Activated naive CD8-positive, alpha-beta T cell treated with anti-CD3 and anti-CD28 coated beads for 36 hours (primary cell): ENCODE measurements at regions not wholly inside any gene's neighbourhood (a gene's known extent, or its start where the extent isn't known, plus 50 kb on each side); places are given as distances from the start of the nearest gene placed in this dataset.
"Not testable (repeated sequence)": the region's sequence is repeated elsewhere in the genome, so short reads cannot be mapped to it uniquely, and the experiment has no call there.

Experiments used
- DNase-seq: peaks from one replicate; pipeline ENCODE4 v3.0.0; 2021
- H3K27ac Mint-ChIP-seq: one replicate; pipeline ENCODE4 v1.8.0; 2022; ENCODE audit warnings: mild to moderate bottlenecking, moderate library complexity, mixed read lengths
- H3K27me3 Mint-ChIP-seq: one replicate; pipeline ENCODE4 v1.8.0; 2022; ENCODE audit warnings: mild to moderate bottlenecking, mixed read lengths
- H3K36me3 Mint-ChIP-seq: one replicate; pipeline ENCODE4 v1.8.0; 2021; ENCODE audit warnings: mild to moderate bottlenecking, mixed read lengths
- H3K4me1 Mint-ChIP-seq: one replicate; pipeline ENCODE4 v1.8.0; 2021; ENCODE audit warnings: mixed read lengths
- H3K4me3 Mint-ChIP-seq: one replicate; pipeline ENCODE4 v1.8.0; 2022; ENCODE audit warnings: mild to moderate bottlenecking, moderate library complexity, mixed read lengths
- H3K9me3 Mint-ChIP-seq: one replicate; pipeline ENCODE4 v1.8.0; 2022; ENCODE audit warnings: mixed read lengths

DNA sequence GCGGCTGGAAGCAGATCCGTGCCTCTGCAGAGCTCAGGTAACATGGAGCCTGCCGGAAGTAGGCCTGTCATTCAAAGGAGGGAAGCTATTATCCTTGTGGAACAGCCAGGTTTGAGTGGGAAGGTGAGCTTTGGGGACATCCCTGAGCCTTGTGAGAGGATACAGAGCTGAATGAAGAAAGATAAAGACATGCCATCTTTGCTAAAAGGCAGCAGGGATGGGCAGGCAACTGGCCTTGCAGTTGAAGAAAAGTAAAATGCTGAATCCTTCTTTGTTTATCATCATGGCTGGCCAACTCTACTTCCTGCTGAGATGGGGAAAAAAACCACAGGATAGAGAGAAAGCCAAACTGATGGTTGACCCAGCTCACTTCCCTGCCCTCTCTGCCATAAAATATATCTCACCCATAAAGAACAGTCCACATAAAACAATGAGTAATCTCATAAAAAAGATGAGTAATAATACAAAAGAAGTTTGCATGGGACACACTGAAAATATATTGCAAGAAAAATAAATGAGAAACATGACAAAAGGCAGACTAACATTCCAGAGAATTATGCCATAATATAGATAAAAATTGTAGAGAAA, 226.3 kb downstream of the DLEU7 start:
- DNase-seq: no peak
- Mint-ChIP-seq H3K4me3 (no peak overlapping the region), H3K27ac (no peak overlapping the region), H3K9me3 (no peaks in the 10 kb centered on the region), H3K36me3 (no peaks in the 10 kb centered on the region), H3K27me3 (peaks cover under 1% of the 10 kb centered on the region), H3K4me1 (peaks cover 2% of the 10 kb centered on the region)

DNA sequence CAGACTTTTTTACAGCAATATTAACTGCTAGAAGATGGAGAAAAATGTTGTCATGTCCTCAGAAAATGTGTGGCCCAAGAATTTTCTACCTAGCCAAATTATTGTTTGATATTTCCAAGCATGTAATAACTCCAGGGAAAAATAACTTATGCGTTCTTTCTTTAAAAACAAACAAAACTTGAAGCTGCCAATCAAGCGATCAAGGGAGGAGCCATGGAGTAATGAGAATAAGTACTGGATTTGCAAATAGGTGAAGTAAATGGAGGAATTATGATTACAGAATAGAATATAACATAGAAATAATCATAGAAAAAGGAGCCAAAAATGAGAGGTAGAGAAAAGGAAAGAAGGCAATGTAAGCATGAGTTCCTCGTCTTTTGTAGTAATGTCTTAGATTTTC, 225.3 kb downstream of the DLEU7 start:
- Mint-ChIP-seq H3K9me3 (no peaks in the 10 kb centered on the region), H3K4me3 (no peak overlapping the region), H3K36me3 (no peaks in the 10 kb centered on the region), H3K27me3 (peaks cover 9% of the 10 kb centered on the region), H3K27ac (no peak overlapping the region), H3K4me1 (peaks cover 2% of the 10 kb centered on the region)
- no peak for DNase-seq

DNA sequence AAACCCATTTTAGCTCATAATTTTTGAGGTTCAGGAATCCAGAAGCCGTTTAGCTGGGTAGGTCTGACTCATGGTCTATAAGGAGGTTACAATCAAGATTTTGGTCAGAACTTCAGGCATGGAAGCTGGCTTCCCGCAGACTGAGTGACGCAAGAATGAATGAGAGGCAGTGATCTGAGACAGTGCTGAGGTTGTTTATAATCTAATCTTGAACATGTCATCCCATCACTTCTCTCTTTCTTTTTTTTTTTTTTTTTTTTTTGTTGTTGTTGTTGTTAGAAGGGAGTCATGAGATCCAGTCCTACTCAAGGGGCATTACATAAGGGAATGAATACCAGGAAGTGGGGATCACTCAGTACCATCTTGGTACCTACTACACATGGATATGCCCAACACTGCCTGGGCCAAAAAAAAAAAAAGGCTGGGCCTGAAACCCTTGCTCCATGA, 217.4 kb downstream of the DLEU7 start:
- Mint-ChIP-seq H3K27me3 (peaks cover 12% of the 10 kb centered on the region), H3K9me3 (no peaks in the 10 kb centered on the region), H3K4me3 (no peak overlapping the region), H3K27ac (no peak overlapping the region), H3K36me3 (no peaks in the 10 kb centered on the region), H3K4me1 (no peaks in the 10 kb centered on the region)
- DNase-seq: no peak

DNA sequence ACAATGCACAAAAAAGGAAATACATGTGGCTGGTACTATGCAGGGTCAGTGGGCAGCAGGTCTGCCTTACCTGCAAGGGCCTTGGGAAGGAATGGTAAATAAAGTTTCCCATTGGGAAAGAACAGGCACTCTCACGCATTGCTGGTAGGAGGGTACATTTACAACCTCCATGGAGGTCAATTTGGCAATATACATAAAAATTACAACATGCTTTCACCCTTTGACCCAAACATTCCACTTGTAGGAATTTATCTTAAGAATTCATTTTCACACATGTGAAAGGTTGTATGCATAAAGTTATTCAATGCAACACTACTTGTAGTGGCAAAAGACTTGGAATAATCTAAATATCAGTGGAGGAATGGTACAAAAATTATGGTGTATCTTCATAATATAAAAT, 216.4 kb downstream of the DLEU7 start:
- H3K4me3 Mint-ChIP-seq: no peak overlapping the region

DNA sequence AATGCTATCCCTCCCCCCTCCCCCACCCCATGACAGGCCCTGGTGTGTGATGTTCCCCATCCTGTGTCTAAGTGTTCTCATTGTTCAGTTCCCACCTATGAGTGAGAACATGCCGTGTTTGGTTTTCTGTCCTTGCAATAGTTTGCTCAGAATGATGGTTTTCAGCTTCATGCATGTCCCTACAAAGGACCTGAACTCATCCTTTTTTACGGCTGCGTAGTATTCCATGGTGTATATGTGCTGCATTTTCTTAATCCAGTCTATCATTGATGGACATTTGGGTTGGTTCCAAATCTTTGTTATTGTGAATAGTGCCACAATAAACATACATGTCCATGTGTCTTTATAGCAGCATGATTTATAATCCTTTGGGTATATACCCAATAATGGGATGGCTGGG, 215.0 kb downstream of the DLEU7 start:
- H3K27me3 Mint-ChIP-seq, H3K4me1 Mint-ChIP-seq, H3K36me3 Mint-ChIP-seq, H3K9me3 Mint-ChIP-seq, DNase-seq, H3K27ac Mint-ChIP-seq, H3K4me3 Mint-ChIP-seq: not testable (repeated sequence)

More for the DNA sequence above, 216.4 kb downstream of the DLEU7 start:
- H3K27me3 Mint-ChIP-seq: peaks cover 12% of the 10 kb centered on the region
- no peaks in the 10 kb centered on the region for H3K36me3 Mint-ChIP-seq
- H3K9me3 Mint-ChIP-seq: no peaks in the 10 kb centered on the region
- no peaks in the 10 kb centered on the region for H3K4me1 Mint-ChIP-seq
- no peak overlapping the region for H3K27ac Mint-ChIP-seq
- no peak for DNase-seq

DNA sequence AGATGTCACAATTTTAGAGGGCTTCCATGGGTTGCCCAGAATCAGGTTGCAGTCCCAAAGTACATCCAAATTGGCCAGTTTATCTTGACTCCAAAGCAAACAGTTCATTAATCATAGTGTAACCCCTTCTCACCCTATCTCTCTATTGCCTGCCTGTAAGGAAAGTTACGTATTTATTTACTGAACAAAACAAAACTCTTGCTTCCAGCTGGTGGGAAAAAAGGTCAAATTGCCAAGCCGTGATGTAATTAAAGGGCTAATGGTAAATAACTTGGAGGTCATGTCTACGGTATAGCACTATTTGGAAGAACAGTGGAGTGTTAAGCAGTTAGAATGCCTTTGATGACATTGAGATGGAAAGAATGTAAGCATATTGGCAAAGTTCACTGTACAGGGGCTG, 214.0 kb downstream of the DLEU7 start:
- H3K36me3 Mint-ChIP-seq: no peaks in the 10 kb centered on the region
- H3K27ac Mint-ChIP-seq: no peak overlapping the region
- peaks cover 3% of the 10 kb centered on the region for H3K27me3 Mint-ChIP-seq
- no peak overlapping the region for H3K4me3 Mint-ChIP-seq
- no peaks in the 10 kb centered on the region for H3K4me1 Mint-ChIP-seq
- no peak for DNase-seq
- no peaks in the 10 kb centered on the region for H3K9me3 Mint-ChIP-seq

DNA sequence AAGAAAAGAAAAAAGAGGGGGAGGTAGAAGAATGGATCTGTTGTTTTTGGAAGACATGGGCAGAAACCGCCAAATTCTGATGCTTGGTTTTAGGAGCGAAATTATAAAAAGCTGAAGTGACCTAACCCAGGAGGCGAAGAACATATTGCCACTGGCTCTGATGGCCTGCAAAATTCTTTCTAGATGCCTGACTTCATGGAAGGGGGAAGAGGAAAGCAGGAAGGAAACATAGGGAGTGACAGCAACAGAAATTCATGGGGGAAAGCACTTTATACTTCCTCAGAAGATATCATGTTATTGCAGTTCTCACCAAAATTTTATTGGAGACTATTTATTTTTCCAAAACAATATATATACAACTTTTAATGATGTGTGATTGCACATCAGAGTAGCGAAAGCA, 213.5 kb downstream of the DLEU7 start:
- no peak overlapping the region for H3K27ac Mint-ChIP-seq
- no peaks in the 10 kb centered on the region for H3K4me1 Mint-ChIP-seq
- H3K36me3 Mint-ChIP-seq: no peaks in the 10 kb centered on the region
- no peak for DNase-seq
- no peaks in the 10 kb centered on the region for H3K9me3 Mint-ChIP-seq
- peaks cover 3% of the 10 kb centered on the region for H3K27me3 Mint-ChIP-seq
- no peak overlapping the region for H3K4me3 Mint-ChIP-seq

DNA sequence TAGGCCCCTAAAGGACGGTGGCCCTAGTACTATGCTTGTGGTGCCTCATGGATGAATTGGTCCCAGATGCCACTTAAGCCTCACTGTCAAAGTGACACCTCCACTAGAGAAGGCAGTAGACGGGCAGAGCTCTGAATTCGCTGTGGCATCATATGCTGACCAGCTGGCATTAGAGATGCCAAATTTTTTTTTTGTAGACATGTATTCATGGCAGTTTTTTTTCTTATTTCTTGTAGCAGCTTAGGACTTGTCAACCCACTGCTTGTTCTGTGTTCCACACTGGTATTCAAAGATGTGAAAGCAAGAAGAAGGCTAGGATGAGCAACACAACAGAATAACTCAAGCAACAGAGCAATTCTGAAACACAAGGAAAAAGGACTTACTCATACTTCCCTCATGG, 212.5 kb downstream of the DLEU7 start:
- no peaks in the 10 kb centered on the region for H3K27me3 Mint-ChIP-seq
- H3K9me3 Mint-ChIP-seq: no peaks in the 10 kb centered on the region
- H3K4me3 Mint-ChIP-seq: no peak overlapping the region
- H3K4me1 Mint-ChIP-seq: peaks cover 3% of the 10 kb centered on the region
- no peaks in the 10 kb centered on the region for H3K36me3 Mint-ChIP-seq
- DNase-seq: no peak
- no peak overlapping the region for H3K27ac Mint-ChIP-seq

DNA sequence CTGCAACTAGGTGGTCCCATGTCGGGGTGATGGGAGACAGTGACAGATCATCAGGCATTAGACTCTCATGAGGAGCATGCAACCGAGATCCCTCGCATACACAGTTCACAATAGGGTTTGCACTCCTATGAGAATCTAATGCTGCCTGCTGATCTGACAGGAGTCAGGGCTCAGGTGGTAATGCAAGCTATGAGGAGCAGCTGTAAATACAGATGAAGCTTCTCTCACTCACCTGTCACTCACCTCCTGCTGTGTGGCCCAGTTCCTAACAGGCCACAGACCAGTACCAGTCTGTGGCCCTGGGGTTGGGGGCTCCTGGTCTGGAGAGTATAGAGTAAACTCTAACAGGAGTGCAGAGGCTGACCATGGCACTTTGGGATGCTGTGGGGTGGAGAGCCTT, 209.2 kb downstream of the DLEU7 start:
- Mint-ChIP-seq H3K9me3 (no peaks in the 10 kb centered on the region), H3K27me3 (no peaks in the 10 kb centered on the region), H3K36me3 (no peaks in the 10 kb centered on the region), H3K4me1 (peaks cover 3% of the 10 kb centered on the region), H3K4me3 (no peak overlapping the region), H3K27ac (no peak overlapping the region)
- DNase-seq: no peak

DNA sequence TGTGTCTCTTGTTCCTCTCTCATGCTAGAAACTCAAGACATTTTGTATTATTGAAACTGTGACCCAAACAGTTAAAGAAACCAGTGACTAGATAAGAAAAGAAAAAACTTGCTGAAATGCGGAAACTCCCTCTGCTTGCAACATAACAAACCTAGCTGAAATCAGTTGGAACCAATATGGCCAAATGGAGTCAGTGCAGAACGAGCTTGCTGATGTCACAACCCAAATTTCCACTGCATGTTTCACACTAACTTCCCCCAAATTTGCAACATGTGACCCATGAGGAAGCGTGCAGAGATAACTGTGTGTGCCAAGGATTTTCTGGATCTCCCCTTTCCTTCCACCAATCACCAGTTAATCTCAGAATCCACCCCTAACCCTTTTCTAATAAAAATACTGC, 208.0 kb downstream of the DLEU7 start:
- H3K4me1 Mint-ChIP-seq: peaks cover 3% of the 10 kb centered on the region
- H3K36me3 Mint-ChIP-seq: no peaks in the 10 kb centered on the region
- no peak overlapping the region for H3K27ac Mint-ChIP-seq
- no peaks in the 10 kb centered on the region for H3K9me3 Mint-ChIP-seq
- no peak for DNase-seq
- H3K4me3 Mint-ChIP-seq: no peak overlapping the region
- H3K27me3 Mint-ChIP-seq: no peaks in the 10 kb centered on the region

DNA sequence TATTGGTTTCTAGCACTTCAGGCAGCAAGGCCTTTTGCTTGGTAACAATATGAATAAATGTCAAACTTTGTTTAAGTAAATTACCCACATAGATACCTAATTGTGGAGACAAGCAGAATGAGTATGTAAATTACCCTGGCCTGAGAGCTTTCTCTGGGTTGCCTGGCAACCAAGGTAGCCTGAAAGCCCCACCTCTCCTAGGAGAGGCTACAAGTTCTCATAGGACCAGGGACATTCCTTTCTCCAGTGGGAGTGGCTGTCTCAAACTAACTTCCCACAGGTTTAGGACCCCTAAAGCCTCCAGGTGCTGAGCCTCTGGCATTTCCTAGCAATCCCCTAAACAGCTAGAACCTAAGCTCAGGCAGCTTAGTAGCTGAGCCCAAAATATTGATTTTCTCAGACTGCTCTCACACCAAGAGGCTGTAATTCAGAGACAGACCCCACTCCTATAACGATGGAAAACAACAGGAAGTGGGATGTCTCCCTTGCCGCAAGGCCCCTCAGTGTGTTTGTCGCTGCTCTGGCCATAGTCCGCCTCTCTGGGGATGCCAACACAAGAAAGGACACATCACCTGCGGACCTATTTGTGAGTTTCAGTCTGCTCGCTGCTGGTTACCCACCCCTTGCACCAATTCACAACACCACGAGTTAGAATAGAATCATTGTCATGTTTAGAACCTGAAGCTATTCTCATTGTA, 207.3 kb downstream of the DLEU7 start:
- H3K9me3 Mint-ChIP-seq: no peaks in the 10 kb centered on the region
- H3K4me3 Mint-ChIP-seq: no peak overlapping the region
- no peak overlapping the region for H3K27ac Mint-ChIP-seq
- H3K36me3 Mint-ChIP-seq: no peaks in the 10 kb centered on the region
- no peak for DNase-seq
- no peaks in the 10 kb centered on the region for H3K27me3 Mint-ChIP-seq
- H3K4me1 Mint-ChIP-seq: peaks cover 3% of the 10 kb centered on the region

DNA sequence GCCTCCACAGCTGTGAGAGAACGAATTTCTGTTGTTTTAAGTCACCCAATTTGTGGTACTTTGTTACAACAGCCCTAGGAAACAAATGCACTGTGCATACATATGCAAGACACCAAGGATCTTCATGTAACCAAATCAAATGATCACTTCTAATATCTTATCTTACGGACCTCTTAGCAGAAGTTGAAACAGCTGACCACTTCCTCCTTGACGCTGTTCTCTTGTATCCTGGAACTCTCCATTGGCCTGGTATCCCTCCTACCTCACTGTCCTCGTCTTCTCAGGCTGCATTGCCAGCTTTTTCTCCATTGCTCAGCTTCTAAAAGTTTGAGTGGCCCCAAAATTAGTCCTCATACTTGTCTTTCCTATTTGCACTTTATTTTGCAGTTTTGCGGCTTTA, 200.4 kb downstream of the DLEU7 start:
- Mint-ChIP-seq H3K9me3 (no peaks in the 10 kb centered on the region), H3K4me1 (no peaks in the 10 kb centered on the region), H3K27me3 (peaks cover 8% of the 10 kb centered on the region), H3K4me3 (no peak overlapping the region), H3K27ac (no peak overlapping the region), H3K36me3 (no peaks in the 10 kb centered on the region)
- DNase-seq: no peak

DNA sequence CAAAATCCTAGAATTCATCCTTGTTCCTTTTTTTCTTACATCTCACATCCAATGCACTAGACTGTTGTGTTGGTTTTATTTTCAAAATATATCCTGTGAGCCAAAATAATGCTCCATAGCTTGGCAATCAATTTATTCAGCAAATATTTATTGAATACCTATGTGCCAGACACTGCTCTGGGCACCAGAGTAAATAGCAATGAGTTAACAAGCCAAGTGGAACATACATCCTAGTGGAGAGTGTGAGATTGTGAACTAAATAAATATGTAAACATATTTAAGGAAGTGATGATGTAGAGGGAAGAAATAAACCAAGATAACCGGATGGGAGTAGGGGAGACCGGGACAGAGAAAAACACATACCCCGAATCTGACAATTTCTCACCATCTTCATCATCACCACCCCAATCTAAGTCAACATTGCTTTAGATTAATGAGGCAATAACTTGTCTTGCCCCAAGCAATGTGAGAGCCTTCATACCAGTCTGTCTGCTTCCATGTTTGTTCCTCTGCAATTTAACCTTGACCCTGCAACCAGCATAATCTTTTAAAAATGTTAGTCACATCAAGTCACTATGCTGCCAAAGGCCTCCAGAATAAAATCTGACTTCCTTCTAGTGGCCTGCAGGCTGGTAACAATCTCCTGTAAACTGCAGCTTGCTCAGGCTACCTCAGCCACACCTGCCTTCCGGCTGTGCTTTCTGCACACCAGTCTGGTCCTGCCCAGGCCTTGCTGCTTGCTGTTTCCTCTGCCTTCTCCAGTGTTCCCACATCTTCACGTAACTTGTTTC, 199.2 kb downstream of the DLEU7 start:
- no peak overlapping the region for H3K4me3 Mint-ChIP-seq
- DNase-seq: no peak
- peaks cover 8% of the 10 kb centered on the region for H3K27me3 Mint-ChIP-seq
- no peak overlapping the region for H3K27ac Mint-ChIP-seq
- no peaks in the 10 kb centered on the region for H3K4me1 Mint-ChIP-seq
- no peaks in the 10 kb centered on the region for H3K9me3 Mint-ChIP-seq
- H3K36me3 Mint-ChIP-seq: no peaks in the 10 kb centered on the region

DNA sequence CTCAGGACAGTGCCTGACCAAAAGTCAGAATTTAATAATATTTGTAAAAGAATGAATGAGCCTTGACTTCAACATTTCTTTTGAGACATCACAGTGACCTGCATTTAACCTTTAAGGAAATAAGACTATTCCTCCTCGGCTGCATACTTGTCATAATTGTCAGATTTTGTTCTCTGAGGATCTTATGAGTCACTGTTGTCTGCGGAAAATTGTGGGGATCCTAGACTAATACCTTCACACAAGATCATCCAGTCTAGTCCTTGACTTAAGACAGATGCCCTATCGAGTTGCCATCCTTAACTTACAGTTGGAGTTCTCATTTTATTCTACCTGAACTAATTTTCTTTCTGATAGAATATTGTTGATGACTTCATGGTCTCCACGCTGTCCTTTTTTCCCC, 198.4 kb downstream of the DLEU7 start:
- Mint-ChIP-seq H3K9me3 (no peaks in the 10 kb centered on the region), H3K36me3 (no peaks in the 10 kb centered on the region), H3K27me3 (peaks cover 8% of the 10 kb centered on the region)

DNA sequence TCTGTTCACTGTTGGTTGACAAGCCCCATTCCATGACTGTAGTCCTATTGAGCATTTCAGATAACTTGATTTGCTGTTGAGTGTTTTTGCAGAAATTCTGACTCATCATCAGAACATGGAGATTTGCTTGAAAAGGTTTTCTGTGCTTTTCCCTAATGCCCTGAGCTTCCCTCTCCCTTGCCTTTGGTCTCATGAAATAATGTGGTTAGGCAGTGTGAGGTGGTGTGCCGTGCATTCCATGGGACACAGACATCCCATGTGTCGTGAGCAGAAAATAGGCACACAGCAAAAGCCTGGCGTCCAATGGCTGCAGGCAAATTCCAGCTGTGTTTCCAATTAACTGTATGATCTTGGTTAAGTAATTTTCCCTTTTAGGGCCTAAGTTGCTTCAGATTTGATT, 197.4 kb downstream of the DLEU7 start:
- no peaks in the 10 kb centered on the region for H3K36me3 Mint-ChIP-seq

More for the DNA sequence above, 198.4 kb downstream of the DLEU7 start:
- Mint-ChIP-seq H3K27ac (no peak overlapping the region), H3K4me3 (no peak overlapping the region), H3K4me1 (no peaks in the 10 kb centered on the region)
- no peak for DNase-seq

More for the DNA sequence above, 197.4 kb downstream of the DLEU7 start:
- DNase-seq: no peak
- H3K4me1 Mint-ChIP-seq: peaks cover 4% of the 10 kb centered on the region
- H3K4me3 Mint-ChIP-seq: no peak overlapping the region
- no peaks in the 10 kb centered on the region for H3K9me3 Mint-ChIP-seq
- peaks cover 8% of the 10 kb centered on the region for H3K27me3 Mint-ChIP-seq
- H3K27ac Mint-ChIP-seq: no peak overlapping the region
